ENCODE measurements at regions not wholly inside any gene's neighbourhood (a gene's known extent, or its start where the extent isn't known, plus 50 kb on each side); places are given as distances from the start of the nearest gene placed in this dataset.

GRCh38 chr2:183536290-183536689, 412.0 kb downstream of the NUP35 start:
- TF ChIP-seq GABPA (tag; conservative IDR thresholded peaks at IDR 0.05; ENCODE audit: low read depth) (no peak), TCF3 (CRISPR knock-in tag; IDR thresholded peaks at IDR 0.05) (no peak), CXXC5 (CRISPR knock-in tag; IDR thresholded peaks at IDR 0.05) (no peak), CTCF (IDR thresholded peaks at IDR 0.05 in 2 of 3, conservative IDR thresholded peaks at IDR 0.05 in 1 of 3; ENCODE audit: insufficient read depth in 2 of 3, low read depth in 1 of 3, low read length in 3 of 3) (no peak), REST (IDR thresholded peaks at IDR 0.05; ENCODE audit: borderline replicate concordance) (no peak), REST (CRISPR knock-in tag; IDR thresholded peaks at IDR 0.05; ENCODE audit: low read depth) (no peak), CCNT2 (IDR thresholded peaks at IDR 0.05; ENCODE audit: borderline replicate concordance, extremely low read depth, insufficient read length, low read depth, low read length) (no peak)
